Stimulated activated naive B cell treated with anti-CD40 and anti-IgM and Interleukin-4, amounts not matched to agents 10 μg/mL and 1 μg/mL and 100 μg/mL, for 72 hours (primary cell): ENCODE measurements at regions not wholly inside any gene's neighbourhood (a gene's known extent, or its start where the extent isn't known, plus 50 kb on each side); places are given as distances from the start of the nearest gene placed in this dataset.

Experiments
- ATAC-seq, 2 donors: fragments of 150-1000 bp; cut with Tn5 transposase; replicated peaks; 2 replicates each; pipeline ENCODE4 v1.10.0; 2021; ENCODE audit warnings: moderate library complexity in 1 of 2
- DNase-seq: peaks from one replicate; pipeline ENCODE4 v3.0.0; 2021
- H3K27ac Mint-ChIP-seq: one replicate; pipeline ENCODE4 v1.8.0; 2022; ENCODE audit warnings: mild to moderate bottlenecking, mixed read lengths
- H3K27me3 Mint-ChIP-seq, 2 donors: one replicate each; pipeline ENCODE4 v1.8.0; 2022; ENCODE audit warnings: mixed read lengths in 2 of 2
- H3K36me3 Mint-ChIP-seq, 2 donors: one replicate each; pipeline ENCODE4 v1.8.0; 2022; ENCODE audit warnings: mixed read lengths in 2 of 2, mild to moderate bottlenecking in 1 of 2
- H3K4me1 Mint-ChIP-seq, 2 donors: one replicate each; pipeline ENCODE4 v1.8.0; 2022; ENCODE audit warnings: mixed read lengths in 2 of 2, mild to moderate bottlenecking in 1 of 2
- H3K4me3 Mint-ChIP-seq, 2 donors: one replicate each; pipeline ENCODE4 v1.8.0; 2022; ENCODE audit warnings: mild to moderate bottlenecking in 2 of 2, mixed read lengths in 2 of 2, moderate library complexity in 1 of 2
- H3K9me3 Mint-ChIP-seq, 2 donors: one replicate each; pipeline ENCODE4 v1.8.0; 2022; ENCODE audit warnings: mixed read lengths in 2 of 2, mild to moderate bottlenecking in 1 of 2

GRCh38 chr16:8200839-8201238 lies 389.5 kb downstream of the TMEM114 start:
- Mint-ChIP-seq H3K4me3 (no peak overlapping the region), H3K27ac (no peak overlapping the region), H3K27me3 (no peaks in the 10 kb centered on the region), H3K9me3 (peaks cover 0 to 1% of the 10 kb centered on the region in 2 donors), H3K4me1 (no peaks in the 10 kb centered on the region), H3K36me3 (no peaks in the 10 kb centered on the region)
- ATAC-seq (no peak), DNase-seq (no peak)

GRCh38 chr16:8199390-8199789 lies 390.9 kb downstream of the TMEM114 start:
- peaks cover 1 to 3% of the 10 kb centered on the region in 2 donors for H3K9me3 Mint-ChIP-seq
- DNase-seq, result no peak
- no peak overlapping the region for H3K4me3 Mint-ChIP-seq

GRCh38 chr16:8194794-8195193 lies 395.5 kb downstream of the TMEM114 start:
- Mint-ChIP-seq H3K9me3 (peaks cover 2 to 12% of the 10 kb centered on the region in 2 donors), H3K27me3 (no peaks in the 10 kb centered on the region), H3K36me3 (no peaks in the 10 kb centered on the region), H3K27ac (no peak overlapping the region), H3K4me1 (no peaks in the 10 kb centered on the region), H3K4me3 (no peak overlapping the region)
- ATAC-seq (no peak), DNase-seq (no peak)

More at GRCh38 chr16:8199390-8199789, 390.9 kb downstream of the TMEM114 start:
- H3K27ac Mint-ChIP-seq, result no peak overlapping the region
- ATAC-seq, result no peak
- H3K36me3 Mint-ChIP-seq, result no peaks in the 10 kb centered on the region
- no peaks in the 10 kb centered on the region for H3K4me1 Mint-ChIP-seq
- H3K27me3 Mint-ChIP-seq, result no peaks in the 10 kb centered on the region

GRCh38 chr16:8188841-8189240 lies 401.5 kb downstream of the TMEM114 start:
- no peak for ATAC-seq
- Mint-ChIP-seq H3K27me3 (no peaks in the 10 kb centered on the region), H3K4me3 (no peak overlapping the region), H3K4me1 (no peaks in the 10 kb centered on the region), H3K27ac (no peak overlapping the region), H3K9me3 (peaks cover 2 to 8% of the 10 kb centered on the region in 2 donors), H3K36me3 (no peaks in the 10 kb centered on the region)
- no peak for DNase-seq

- Mint-ChIP-seq H3K27me3 (no peaks in the 10 kb centered on the region), H3K9me3 (peaks cover 2 to 4% of the 10 kb centered on the region in 2 donors), H3K36me3 (no peaks in the 10 kb centered on the region), H3K4me3 (no peak overlapping the region), H3K27ac (no peak overlapping the region), H3K4me1 (no peaks in the 10 kb centered on the region)
- DNase-seq (no peak), ATAC-seq (no peak)
Measured at GRCh38 chr16:8187782-8188372, 402.4 kb downstream of the TMEM114 start.

- ATAC-seq (no peak), DNase-seq (no peak)
- Mint-ChIP-seq H3K9me3 (no peaks in the 10 kb centered on the region), H3K36me3 (no peaks in the 10 kb centered on the region), H3K4me1 (no peaks in the 10 kb centered on the region), H3K27me3 (no peaks in the 10 kb centered on the region), H3K27ac (no peak overlapping the region), H3K4me3 (no peak overlapping the region)
Measured at GRCh38 chr16:8184854-8185253, 405.5 kb downstream of the TMEM114 start.

GRCh38 chr16:8183176-8184099 lies 406.9 kb downstream of the TMEM114 start:
- Mint-ChIP-seq H3K36me3 (no peaks in the 10 kb centered on the region), H3K4me1 (no peaks in the 10 kb centered on the region), H3K27ac (no peak overlapping the region), H3K27me3 (no peaks in the 10 kb centered on the region), H3K4me3 (no peak overlapping the region), H3K9me3 (no peaks in the 10 kb centered on the region)
- ATAC-seq (no peak), DNase-seq (no peak)

GRCh38 chr16:8182761-8183160 lies 407.6 kb downstream of the TMEM114 start:
- H3K27me3 Mint-ChIP-seq, result no peaks in the 10 kb centered on the region

GRCh38 chr16:8179615-8180014 lies 410.7 kb downstream of the TMEM114 start:
- no peaks in the 10 kb centered on the region for H3K36me3 Mint-ChIP-seq
- ATAC-seq, result no peak
- peaks cover 0 to under 1% of the 10 kb centered on the region in 2 donors for H3K9me3 Mint-ChIP-seq
- peaks cover 0 to 1% of the 10 kb centered on the region in 2 donors for H3K27me3 Mint-ChIP-seq
- H3K4me1 Mint-ChIP-seq, result no peaks in the 10 kb centered on the region
- no peak overlapping the region for H3K4me3 Mint-ChIP-seq
- H3K27ac Mint-ChIP-seq, result no peak overlapping the region
- DNase-seq, result no peak

More at GRCh38 chr16:8182761-8183160, 407.6 kb downstream of the TMEM114 start:
- ATAC-seq (no peak), DNase-seq (no peak)
- Mint-ChIP-seq H3K36me3 (no peaks in the 10 kb centered on the region), H3K4me1 (no peaks in the 10 kb centered on the region), H3K4me3 (no peak overlapping the region), H3K27ac (no peak overlapping the region), H3K9me3 (no peaks in the 10 kb centered on the region)

GRCh38 chr16:8178271-8178670 lies 412.0 kb downstream of the TMEM114 start:
- H3K27ac Mint-ChIP-seq, result no peak overlapping the region
- peaks cover 0 to 1% of the 10 kb centered on the region in 2 donors for H3K9me3 Mint-ChIP-seq
- no peaks in the 10 kb centered on the region for H3K36me3 Mint-ChIP-seq
- H3K4me3 Mint-ChIP-seq, result no peak overlapping the region
- DNase-seq (no peak), ATAC-seq (no peak)
- H3K27me3 Mint-ChIP-seq, result peaks cover 0 to 4% of the 10 kb centered on the region in 2 donors
- no peaks in the 10 kb centered on the region for H3K4me1 Mint-ChIP-seq

GRCh38 chr16:8175411-8175810 lies 414.9 kb downstream of the TMEM114 start:
- DNase-seq (no peak), ATAC-seq (no peak)
- H3K27me3 Mint-ChIP-seq, result peaks cover 0 to 4% of the 10 kb centered on the region in 2 donors
- H3K4me3 Mint-ChIP-seq, result no peak overlapping the region
- H3K4me1 Mint-ChIP-seq, result peaks cover 0 to 2% of the 10 kb centered on the region in 2 donors
- H3K36me3 Mint-ChIP-seq, result no peaks in the 10 kb centered on the region
- peaks cover 0 to 1% of the 10 kb centered on the region in 2 donors for H3K9me3 Mint-ChIP-seq
- no peak overlapping the region for H3K27ac Mint-ChIP-seq

GRCh38 chr16:8173111-8173644 lies 417.1 kb downstream of the TMEM114 start:
- Mint-ChIP-seq H3K4me1 (peaks cover 0 to 2% of the 10 kb centered on the region in 2 donors), H3K4me3 (no peak overlapping the region), H3K36me3 (no peaks in the 10 kb centered on the region), H3K27ac (no peak overlapping the region), H3K27me3 (peaks cover 0 to 4% of the 10 kb centered on the region in 2 donors), H3K9me3 (peaks cover 1 to 4% of the 10 kb centered on the region in 2 donors)
- peak; percentile 73 to 75 for ATAC-seq
- peak; percentile 22 for DNase-seq

GRCh38 chr16:8172551-8172950 lies 417.8 kb downstream of the TMEM114 start:
- H3K27ac Mint-ChIP-seq, result no peak overlapping the region
- ATAC-seq, result no peak
- peaks cover 0 to 2% of the 10 kb centered on the region in 2 donors for H3K4me1 Mint-ChIP-seq
- H3K36me3 Mint-ChIP-seq, result no peaks in the 10 kb centered on the region
- no peak for DNase-seq
- no peak overlapping the region for H3K4me3 Mint-ChIP-seq
- peaks cover 0 to 4% of the 10 kb centered on the region in 2 donors for H3K27me3 Mint-ChIP-seq
- H3K9me3 Mint-ChIP-seq, result peaks cover 1 to 4% of the 10 kb centered on the region in 2 donors

GRCh38 chr16:8168016-8168415 lies 422.3 kb downstream of the TMEM114 start:
- H3K4me3 Mint-ChIP-seq, result no peak overlapping the region

More at GRCh38 chr16:8168016-8168415, 422.3 kb downstream of the TMEM114 start:
- Mint-ChIP-seq H3K36me3 (no peaks in the 10 kb centered on the region), H3K27me3 (no peaks in the 10 kb centered on the region), H3K27ac (no peak overlapping the region), H3K9me3 (peaks cover 0 to 4% of the 10 kb centered on the region in 2 donors), H3K4me1 (no peaks in the 10 kb centered on the region)
- ATAC-seq, result no peak
- no peak for DNase-seq
